ENCODE measurements at regions not wholly inside any gene's neighbourhood (a gene's known extent, or its start where the extent isn't known, plus 50 kb on each side); places are given as distances from the start of the nearest gene placed in this dataset.

DNA sequence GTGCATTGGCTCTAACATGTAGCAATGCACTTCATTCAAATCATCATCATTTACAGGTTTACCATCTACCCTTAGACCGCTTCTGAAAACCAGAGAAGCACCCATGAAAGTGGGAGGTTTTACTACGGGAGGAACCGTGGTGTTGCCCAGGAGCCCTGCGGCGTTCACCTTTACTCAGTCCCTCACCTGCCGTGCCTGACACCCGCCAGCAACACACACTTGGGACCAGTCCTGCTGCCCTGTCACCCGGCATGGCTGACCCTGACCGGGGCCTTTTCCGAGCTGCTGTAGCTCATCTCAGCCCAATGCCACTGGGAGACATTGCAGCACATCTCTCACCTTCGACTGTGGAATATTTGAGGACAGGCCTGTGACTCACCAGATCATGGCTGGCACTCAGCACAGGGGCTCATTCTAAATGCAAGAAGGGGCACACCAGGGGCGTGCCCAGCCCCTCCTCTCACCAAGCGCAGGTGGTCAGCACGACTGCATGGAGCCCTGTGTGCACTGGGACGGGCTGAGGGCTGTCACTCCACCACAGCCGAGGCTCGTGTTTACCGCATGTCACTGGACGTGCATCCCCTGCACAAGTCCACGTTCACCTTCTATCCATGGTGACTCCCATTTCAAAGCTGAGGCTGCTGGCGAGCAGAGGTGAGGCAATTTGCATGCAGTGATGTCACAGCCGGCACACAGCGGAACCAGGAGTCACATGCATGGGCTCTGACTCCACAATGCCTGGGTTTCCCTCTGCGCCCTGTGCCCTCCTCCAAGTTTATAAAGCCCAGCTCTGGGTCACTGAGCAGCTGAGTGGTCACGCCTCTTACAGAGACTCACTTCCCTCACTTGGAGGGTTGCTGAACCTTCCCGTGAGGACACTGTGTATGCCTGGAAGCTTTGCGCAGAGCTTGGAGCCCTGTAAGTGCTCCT, 76.7 kb upstream of the SNTG2 start:
- TF ChIP-seq, protein P1, sequence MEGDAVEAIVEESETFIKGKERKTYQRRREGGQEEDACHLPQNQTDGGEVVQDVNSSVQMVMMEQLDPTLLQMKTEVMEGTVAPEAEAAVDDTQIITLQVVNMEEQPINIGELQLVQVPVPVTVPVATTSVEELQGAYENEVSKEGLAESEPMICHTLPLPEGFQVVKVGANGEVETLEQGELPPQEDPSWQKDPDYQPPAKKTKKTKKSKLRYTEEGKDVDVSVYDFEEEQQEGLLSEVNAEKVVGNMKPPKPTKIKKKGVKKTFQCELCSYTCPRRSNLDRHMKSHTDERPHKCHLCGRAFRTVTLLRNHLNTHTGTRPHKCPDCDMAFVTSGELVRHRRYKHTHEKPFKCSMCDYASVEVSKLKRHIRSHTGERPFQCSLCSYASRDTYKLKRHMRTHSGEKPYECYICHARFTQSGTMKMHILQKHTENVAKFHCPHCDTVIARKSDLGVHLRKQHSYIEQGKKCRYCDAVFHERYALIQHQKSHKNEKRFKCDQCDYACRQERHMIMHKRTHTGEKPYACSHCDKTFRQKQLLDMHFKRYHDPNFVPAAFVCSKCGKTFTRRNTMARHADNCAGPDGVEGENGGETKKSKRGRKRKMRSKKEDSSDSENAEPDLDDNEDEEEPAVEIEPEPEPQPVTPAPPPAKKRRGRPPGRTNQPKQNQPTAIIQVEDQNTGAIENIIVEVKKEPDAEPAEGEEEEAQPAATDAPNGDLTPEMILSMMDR (IDR thresholded peaks at IDR 0.05 in 4 of 5, conservative IDR thresholded peaks at IDR 0.05 in 1 of 5): no peak
- TF ChIP-seq POLR2A (IDR thresholded peaks at IDR 0.05): no peak
- intact Hi-C loops (cut with DNase I; ENCODE audit: low total_unique reads) (no loop called here), in situ Hi-C loops (cut with MboI; ENCODE audit: low sequenced_read_pairs in 4 of 4) (no loop called here)
- Histone ChIP-seq H3K36me3 (no peaks in the 10 kb centered on the region), H3K9me3 (no peaks in the 10 kb centered on the region), H3K4me3 (no peak overlapping the region), H3K27me3 (peaks cover 0 to 11% (median 3%) of the 10 kb centered on the region in 3 donors), H3K27ac (no peak overlapping the region), H3K4me1 (no peaks in the 10 kb centered on the region)
- no peak for ATAC-seq
- no peak for DNase-seq

DNA sequence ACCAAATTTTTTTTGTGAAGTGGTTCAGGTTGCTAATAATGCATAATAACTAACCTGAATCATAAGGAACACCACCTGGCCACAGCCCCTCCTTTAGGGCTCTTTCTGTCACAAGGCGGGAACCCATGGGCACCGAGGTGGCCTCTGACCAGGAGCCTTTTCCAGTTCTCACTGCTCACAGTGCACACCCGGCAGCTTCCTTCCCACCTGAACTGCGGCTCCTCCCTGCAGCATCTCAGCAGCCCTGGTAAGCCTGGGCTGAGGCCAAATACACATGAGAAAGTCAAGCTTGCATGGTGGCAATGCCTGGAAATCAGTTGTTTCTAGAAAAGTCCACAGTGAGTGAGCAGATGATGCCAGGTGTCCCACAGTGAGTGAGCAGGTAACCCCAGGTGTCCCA, 77.6 kb upstream of the SNTG2 start:
- intact Hi-C loops (cut with DNase I; ENCODE audit: low total_unique reads): no loop called here
- TF ChIP-seq, protein P1 (IDR thresholded peaks at IDR 0.05 in 4 of 5, conservative IDR thresholded peaks at IDR 0.05 in 1 of 5): no peak
- TF ChIP-seq POLR2A (IDR thresholded peaks at IDR 0.05): no peak
- no peak for DNase-seq
- H3K4me3 ChIP-seq: no peak overlapping the region
- in situ Hi-C loops (cut with MboI; ENCODE audit: low sequenced_read_pairs in 4 of 4): no loop called here
- no peaks in the 10 kb centered on the region for H3K36me3 ChIP-seq
- H3K27ac ChIP-seq: no peak overlapping the region
- no peaks in the 10 kb centered on the region for H3K4me1 ChIP-seq
- H3K9me3 ChIP-seq: no peaks in the 10 kb centered on the region
- ATAC-seq: no peak
- peaks cover 0 to 11% (median 3%) of the 10 kb centered on the region in 3 donors for H3K27me3 ChIP-seq

DNA sequence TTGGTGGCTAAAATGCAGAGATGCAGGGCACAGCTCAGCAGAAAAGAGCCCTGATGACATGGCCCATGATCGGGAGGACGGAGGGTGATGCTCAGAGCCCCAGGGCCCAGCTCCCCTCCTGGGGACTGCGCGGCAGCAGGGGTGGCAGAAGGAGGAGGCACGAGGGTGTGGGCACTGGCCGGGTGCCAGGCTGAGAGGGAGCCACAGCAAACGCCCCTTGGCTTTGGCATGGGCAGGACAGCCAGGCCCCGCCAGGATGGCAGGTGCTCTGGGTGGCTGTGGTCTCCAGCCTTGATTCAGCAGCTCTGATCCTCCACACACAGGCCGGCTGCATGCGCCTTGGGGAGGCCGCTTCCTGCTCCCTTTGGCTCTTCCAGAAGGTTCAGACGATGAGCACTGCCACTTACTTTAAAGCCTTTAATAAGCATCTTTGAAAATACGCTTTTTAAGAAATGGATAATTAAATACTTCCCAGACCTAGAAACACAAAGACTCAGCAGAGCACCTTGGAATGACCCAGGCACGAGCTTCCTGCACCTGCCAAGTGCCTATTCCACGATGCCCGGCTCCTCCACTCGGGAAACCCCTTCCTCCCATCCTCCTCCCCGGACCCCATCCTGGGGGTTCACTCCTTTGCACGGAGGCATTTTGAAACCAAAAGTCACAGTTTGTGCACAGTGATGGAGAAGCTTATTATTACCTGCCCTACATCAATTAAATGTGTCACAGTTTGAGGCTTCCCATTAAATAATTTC, 78.5 kb upstream of the SNTG2 start:
- H3K27me3 ChIP-seq: peaks cover 0 to 11% (median 3%) of the 10 kb centered on the region in 3 donors
- ATAC-seq (no peak), DNase-seq (no peak)
- in situ Hi-C loops (cut with MboI; ENCODE audit: low sequenced_read_pairs in 4 of 4): no loop called here
- no peaks in the 10 kb centered on the region for H3K4me1 ChIP-seq
- no peak overlapping the region for H3K4me3 ChIP-seq
- TF ChIP-seq POLR2A (IDR thresholded peaks at IDR 0.05): no peak
- TF ChIP-seq, protein P1 (IDR thresholded peaks at IDR 0.05 in 4 of 5, conservative IDR thresholded peaks at IDR 0.05 in 1 of 5): no peak
- no peak overlapping the region for H3K27ac ChIP-seq
- intact Hi-C loops (cut with DNase I; ENCODE audit: low total_unique reads): no loop called here
- no peaks in the 10 kb centered on the region for H3K36me3 ChIP-seq
- no peaks in the 10 kb centered on the region for H3K9me3 ChIP-seq

DNA sequence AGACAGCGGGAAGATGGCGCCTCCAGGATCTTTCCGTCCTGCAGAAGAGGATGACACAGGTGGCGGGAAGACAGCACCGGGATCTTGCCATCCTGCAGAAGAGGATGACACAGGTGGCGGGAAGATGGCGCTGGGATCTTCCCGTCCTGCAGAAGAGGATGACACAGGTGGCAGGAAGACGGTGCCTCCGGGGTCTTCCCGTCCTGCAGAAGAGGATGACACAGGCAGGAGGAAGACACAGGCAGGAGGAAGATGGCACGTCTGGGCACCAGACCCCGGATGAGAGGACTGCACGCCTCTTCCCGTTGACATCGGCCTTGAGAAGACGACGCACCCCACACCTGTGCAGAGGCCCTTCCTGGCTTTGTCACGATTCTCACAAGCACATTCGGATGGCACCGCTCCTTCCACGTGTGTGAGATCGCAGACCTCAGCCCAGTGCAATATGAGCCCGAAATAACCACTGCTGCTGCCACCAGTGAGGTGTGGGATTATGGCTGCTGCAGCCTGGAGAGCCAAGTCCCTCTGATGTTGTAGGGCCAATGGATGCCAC, 79.4 kb upstream of the SNTG2 start:
- no peaks in the 10 kb centered on the region for H3K9me3 ChIP-seq
- no peak overlapping the region for H3K4me3 ChIP-seq
- TF ChIP-seq, protein P1 (IDR thresholded peaks at IDR 0.05 in 4 of 5, conservative IDR thresholded peaks at IDR 0.05 in 1 of 5): no peak
- no peak for TF ChIP-seq POLR2A (IDR thresholded peaks at IDR 0.05)
- H3K36me3 ChIP-seq: no peaks in the 10 kb centered on the region
- DNase-seq (no peak), ATAC-seq (no peak)
- in situ Hi-C loops (cut with MboI; ENCODE audit: low sequenced_read_pairs in 4 of 4): no loop called here
- no peak overlapping the region for H3K27ac ChIP-seq
- H3K4me1 ChIP-seq: no peaks in the 10 kb centered on the region
- intact Hi-C loops (cut with DNase I; ENCODE audit: low total_unique reads): no loop called here
- peaks cover 0 to 11% (median 3%) of the 10 kb centered on the region in 3 donors for H3K27me3 ChIP-seq

Data from gastrocnemius medialis (tissue), 4 donors.